EH (cell line): ENCODE measurements at regions not wholly inside any gene's neighbourhood (a gene's known extent, or its start where the extent isn't known, plus 50 kb on each side); places are given as distances from the start of the nearest gene placed in this dataset.

Experiments used
- DNase-seq: peaks from one replicate; pipeline ENCODE4 v3.0.0-alpha.2; 2015; ENCODE audit warnings: low read depth

GRCh38 chr14:53896726-53897125 lies 59.9 kb downstream of the BMP4 start:
- peak; percentile 67 for DNase-seq

- peak; percentile 89 for DNase-seq
Observed at GRCh38 chr14:53894456-53894855, 62.2 kb downstream of the BMP4 start.

- DNase-seq, result no peak
Observed at GRCh38 chr14:53893374-53893773, 63.3 kb downstream of the BMP4 start.

- DNase-seq, result peak; percentile 68
Observed at GRCh38 chr14:53890611-53891101, 66.0 kb downstream of the BMP4 start.

- DNase-seq, result no peak
Observed at GRCh38 chr14:53888535-53889386, 67.9 kb downstream of the BMP4 start.

- DNase-seq, result no peak
Observed at GRCh38 chr14:53885136-53885640, 71.4 kb downstream of the BMP4 start.

- no peak for DNase-seq
Observed at GRCh38 chr14:53884601-53885000, 72.0 kb downstream of the BMP4 start.

GRCh38 chr14:53883739-53884138 lies 72.9 kb downstream of the BMP4 start:
- DNase-seq, result no peak

GRCh38 chr14:53882684-53883083 lies 73.9 kb downstream of the BMP4 start:
- no peak for DNase-seq

GRCh38 chr14:53881921-53882320 lies 74.7 kb downstream of the BMP4 start:
- DNase-seq, result no peak

GRCh38 chr14:53881161-53881871 lies 75.3 kb downstream of the BMP4 start:
- DNase-seq, result peak; percentile 89

- DNase-seq, result no peak
Observed at GRCh38 chr14:53880761-53881160, 75.9 kb downstream of the BMP4 start.

- DNase-seq, result no peak
Observed at GRCh38 chr14:53879747-53880146, 76.9 kb downstream of the BMP4 start.

- no peak for DNase-seq
Observed at GRCh38 chr14:53879022-53879686, 77.5 kb downstream of the BMP4 start.

GRCh38 chr14:53875324-53875897 lies 81.2 kb downstream of the BMP4 start:
- DNase-seq, result peak; percentile 41

GRCh38 chr14:53874704-53875103 lies 81.9 kb downstream of the BMP4 start:
- DNase-seq, result no peak

- DNase-seq, result no peak
Observed at GRCh38 chr14:53872681-53873089, 83.9 kb downstream of the BMP4 start.

- DNase-seq, result no peak
Observed at GRCh38 chr14:53871951-53872350, 84.7 kb downstream of the BMP4 start.

- no peak for DNase-seq
Observed at GRCh38 chr14:53871011-53871410, 85.6 kb downstream of the BMP4 start.

GRCh38 chr14:53865711-53866110 lies 90.9 kb downstream of the BMP4 start:
- no peak for DNase-seq

GRCh38 chr14:53861781-53862180 lies 94.8 kb downstream of the BMP4 start:
- no peak for DNase-seq

GRCh38 chr14:53858345-53858684 lies 98.3 kb downstream of the BMP4 start:
- DNase-seq, result no peak
